Activated CD4-positive, alpha-beta T cell treated with anti-CD3 and anti-CD28 coated beads for 4 hours (primary cell): ENCODE measurements at regions not wholly inside any gene's neighbourhood (a gene's known extent, or its start where the extent isn't known, plus 50 kb on each side); places are given as distances from the start of the nearest gene placed in this dataset.
"Not testable (repeated sequence)": the region's sequence is repeated elsewhere in the genome, so short reads cannot be mapped to it uniquely, and the experiment has no call there.

Source experiments
- DNase-seq, 2 donors: peaks; one replicate each; pipeline ENCODE4 v3.0.0-alpha.2; 2020

DNA sequence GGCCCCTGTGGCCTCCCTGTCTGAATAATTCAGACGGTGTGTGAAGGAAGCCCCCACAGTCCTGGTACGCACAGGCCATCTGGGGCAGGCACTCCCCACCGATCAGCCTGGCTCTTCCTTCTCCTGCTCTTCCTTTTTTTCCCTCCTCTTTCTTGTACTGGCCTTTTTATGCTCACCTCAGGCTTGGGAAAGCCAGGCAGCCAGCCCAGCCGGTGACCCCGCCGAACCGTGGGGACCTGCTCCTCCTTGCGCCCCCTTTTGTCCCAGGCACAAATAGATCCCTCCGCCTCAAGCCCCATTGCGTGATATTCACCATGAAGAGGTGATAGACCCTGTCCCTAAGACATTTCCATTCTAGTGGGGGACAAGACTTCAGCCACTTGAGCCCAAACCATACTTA is 80.2 kb upstream of the BRD7 start:
- DNase-seq, result no peak

DNA sequence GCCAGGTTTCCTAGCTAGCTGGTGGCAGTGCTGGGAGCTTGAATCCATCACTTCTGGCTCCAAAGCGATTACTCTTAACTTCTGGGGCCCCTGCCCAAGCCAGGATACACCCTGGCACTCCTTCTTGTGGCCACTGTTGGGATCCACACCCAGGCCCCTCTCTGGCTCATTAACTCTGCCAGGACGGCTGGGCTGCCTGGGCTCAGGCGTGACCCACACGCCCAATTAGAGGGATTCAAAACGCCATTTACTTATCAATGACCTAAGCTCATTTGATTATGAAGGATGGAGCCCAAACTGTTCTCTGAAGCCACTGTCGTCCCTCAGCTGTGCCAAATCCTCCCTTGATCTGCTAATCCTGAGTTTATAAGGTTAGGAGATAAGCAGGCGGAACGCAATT is 79.7 kb upstream of the BRD7 start:
- DNase-seq, result no peak

DNA sequence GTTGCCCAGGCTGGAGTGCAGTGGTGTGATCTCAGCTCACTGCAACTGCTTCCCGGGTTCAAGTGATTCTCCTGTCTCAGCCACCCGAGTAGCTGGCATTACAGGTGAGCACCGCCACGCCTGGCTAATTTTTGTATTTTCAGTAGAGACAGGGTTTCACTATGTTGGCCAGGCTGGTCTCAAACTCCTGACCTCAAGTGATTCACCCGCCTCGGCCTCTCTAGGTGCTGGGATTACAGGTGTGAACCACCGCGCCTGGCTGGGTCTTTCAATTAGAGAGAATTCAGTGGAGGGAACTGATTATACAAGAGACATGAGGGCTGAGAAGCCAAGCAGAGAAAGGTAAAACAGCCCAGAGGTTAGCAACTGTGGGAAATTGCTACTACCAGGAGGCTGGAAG is 78.6 kb upstream of the BRD7 start:
- not testable (repeated sequence) for DNase-seq

DNA sequence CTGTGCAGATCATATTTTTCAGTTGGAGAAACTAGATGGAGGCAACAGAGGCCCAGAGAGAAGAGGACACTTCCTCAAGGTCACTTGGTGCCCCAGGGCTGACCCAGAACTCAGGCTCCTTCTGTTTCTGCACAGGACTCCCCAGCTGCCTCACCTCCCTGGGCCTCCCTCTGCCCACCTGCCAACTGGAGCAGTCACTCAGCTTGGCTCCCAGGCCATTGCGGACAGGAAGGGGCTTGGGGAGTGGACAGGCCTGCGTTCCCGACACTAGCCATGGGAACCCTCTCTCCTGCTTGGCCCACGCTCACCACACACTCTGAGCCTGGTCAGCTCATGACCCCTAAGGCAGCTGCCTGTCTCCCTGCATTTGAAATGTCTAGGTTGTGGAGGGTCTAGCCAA is 78.1 kb upstream of the BRD7 start:
- no peak for DNase-seq

DNA sequence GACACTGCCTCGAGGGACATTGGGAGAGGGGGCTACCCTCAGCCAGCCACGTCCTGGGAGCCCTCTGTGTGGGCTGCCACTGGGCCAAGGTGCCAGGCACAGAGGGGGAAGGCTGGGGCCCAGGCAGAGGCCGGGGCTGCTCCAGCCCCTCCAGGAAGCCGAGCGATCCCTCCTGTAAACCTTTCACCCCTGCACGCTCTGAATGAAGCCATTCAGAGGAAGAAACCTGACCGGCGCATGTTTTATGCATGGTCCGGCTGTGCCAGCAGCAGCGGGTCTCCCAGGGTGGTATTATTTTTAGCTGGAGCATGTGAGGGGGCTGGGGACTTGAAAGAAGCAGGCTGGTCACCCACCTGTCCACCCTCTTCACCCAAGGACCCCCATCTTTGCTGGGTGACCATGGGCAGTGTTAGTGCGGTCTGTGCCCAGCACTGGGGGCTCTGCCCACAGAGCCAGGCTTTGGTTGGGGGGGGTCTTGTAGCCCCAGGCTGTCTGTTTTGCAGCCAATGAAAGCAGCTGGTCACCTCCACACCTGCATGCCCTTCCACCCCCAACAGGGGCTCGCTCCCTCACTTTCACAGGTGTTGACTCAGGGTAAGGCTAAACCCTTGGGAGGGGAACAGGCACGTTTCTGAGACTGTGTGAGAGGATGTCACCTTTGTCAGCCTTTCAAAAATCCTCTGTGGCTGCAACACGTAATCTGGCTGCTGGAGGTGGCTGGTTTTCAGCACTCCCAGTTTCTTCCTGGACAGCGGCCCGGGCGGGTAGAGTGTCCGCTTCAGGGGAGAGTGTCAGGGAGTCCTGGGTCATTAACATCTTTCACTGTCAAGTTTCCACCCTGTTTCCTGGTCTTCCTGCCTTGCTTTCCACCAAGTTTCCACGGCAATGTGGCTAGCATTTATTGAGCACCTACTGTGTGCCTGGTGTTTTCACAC is 77.1 kb upstream of the BRD7 start:
- no peak for DNase-seq

DNA sequence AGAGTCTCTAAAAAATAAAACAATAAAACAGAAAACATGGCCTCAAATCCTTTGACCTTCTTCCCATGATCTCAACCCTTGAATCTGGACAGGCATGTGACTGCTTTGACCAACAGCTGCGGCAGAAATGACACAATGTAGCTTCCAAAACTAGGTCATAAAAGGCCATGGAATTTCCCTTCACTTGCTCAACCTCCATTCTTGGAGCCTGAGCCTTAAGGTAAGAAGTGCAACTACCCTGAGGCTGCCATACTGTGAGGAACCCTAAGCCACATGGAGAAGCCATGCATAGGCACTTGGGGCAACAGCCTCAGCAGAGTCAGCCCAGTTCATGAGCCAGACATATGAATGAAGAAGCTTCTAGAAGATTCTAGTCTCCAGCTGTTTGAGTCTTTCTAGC is 75.7 kb upstream of the BRD7 start:
- no peak for DNase-seq

DNA sequence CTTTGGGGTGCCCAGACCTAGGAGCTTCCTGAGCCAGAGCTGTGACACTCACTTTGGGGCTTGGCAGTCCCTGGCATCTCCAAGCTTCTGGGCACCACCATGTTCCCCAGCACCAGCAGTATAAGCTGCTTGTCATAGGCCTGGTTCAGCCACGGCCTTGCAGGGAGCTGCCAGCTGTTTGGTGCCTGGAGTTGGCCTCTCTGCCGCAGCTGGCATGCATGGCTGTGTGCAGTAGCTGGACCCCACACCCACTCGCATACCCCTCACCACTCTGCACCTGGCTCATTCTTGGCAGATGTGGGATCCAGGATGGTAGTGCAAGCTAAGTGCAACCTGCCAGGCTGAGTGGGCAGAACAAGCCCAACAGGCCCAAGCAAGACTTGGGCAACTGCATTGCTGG is 73.4 kb upstream of the BRD7 start:
- DNase-seq, result no peak

DNA sequence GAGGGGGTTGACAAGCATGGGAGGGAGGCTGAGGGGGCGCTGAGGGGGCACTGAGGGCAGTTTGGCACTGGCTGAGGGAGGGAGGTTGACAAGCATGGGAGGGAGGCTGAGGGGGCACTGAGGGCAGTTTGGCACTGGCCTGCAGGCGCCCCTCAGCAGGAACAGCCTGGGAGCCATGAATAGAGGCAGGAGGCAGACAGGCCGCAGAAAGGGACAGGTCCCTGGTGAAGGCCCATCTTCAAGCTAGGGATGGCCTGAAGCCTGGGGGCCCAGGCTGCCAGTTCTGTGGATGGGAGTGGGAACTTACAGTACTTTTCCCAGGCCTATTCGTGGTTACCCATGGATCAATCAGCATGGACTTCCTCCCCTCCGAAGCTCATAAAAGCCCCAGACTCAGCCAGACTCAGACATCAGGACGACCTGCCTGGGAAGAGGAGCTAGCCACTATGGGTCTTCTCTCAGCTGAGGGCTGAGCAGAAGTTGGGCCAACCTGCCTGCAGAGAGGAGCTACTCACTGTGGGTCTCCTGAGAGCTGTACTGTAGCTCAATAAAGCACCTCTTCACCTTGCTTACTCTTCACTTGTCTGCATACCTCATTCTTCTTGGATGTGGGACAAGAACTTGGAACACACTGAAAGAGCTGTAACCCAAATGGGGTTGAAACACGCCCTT is 72.8 kb upstream of the BRD7 start:
- no peak for DNase-seq

DNA sequence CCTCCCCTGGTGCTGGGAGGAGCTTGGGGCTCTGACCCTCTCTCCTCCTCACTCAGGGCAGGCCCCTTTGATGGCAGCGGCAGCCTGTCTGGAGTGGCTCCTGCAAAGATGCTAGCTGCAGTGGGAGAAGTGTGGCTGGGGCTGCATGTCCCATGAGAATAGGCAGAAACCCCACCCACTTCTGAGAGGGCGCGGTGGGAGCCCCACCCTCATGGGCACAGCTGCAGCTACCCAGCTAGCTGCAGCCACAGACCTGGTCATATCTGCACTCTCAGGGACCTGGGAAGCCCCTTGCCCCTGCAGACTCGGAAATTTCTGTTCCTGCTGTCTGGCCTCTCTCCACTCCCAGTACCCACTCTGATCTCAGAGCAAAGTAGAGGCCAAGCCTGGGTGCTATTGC is 72.2 kb upstream of the BRD7 start:
- no peak for DNase-seq

DNA sequence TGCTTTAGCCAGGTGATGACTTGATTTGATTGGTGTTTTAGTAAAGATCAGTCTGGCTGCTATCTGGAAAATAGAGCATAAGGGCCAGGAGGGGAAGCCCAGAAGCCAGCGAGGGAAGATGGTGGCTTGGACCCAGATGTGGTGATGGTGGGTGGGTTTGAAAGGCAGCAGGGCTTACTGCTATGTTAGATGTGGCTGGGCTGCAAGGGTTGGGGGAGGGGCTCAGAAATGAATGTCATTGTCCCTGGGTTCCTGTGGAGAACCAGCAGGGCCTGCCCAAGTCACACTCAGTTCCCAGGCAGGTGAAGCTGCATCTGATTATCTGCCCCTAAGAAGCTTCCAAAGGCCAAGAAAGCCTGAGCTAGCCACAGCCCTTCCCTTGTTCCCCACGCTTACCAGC is 71.7 kb upstream of the BRD7 start:
- no peak for DNase-seq

DNA sequence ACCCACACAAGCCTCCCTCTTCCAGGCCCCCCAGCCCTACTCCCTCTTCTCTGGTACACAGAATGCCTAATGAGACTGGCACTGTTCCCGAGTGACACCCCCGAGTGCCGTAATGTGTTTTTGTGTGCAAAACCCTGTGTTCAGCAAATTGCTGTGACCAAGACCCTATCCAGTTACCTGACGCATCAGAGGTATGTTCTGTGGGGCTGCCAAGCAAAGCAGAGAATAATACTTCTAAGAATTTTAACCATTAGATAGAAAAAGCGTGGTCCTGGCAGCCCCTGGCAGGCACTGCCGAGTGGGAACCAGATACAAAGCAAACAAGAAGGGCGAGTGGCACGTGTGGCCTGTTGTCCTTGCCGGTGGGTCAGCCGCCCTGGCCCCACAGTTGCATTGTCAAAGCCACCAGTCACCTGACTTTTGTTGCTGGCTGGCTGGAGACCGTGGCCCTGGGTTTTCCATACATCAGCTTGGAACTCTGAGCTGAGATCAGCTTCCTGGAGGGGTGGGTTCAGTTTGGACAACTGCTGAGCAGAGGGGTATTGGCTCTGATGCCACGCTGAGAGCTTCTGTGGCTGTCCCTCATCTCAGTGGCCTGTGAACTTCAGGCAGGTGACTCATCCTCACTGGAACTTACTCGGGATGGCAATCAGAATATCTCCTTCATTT is 69.1 kb upstream of the BRD7 start:
- DNase-seq, result no peak

DNA sequence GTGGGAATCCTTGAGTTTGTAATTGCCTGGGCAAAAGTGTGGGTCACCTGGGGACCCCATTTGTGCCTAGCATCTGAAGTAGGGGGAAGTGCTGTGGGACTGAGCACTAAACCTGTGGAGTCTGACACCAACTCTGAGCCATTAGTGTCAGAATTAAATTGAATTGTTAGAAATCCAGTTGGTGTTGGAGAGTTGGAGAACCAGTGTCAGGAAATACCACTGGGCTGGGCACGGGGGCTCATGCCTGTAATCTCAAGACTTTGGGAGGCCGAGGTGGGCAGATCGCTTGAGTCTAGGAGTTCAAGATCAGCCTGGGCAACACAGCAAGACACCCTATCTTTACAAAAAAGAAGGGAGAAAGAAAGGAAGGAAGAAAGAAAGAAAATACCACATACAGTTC is 67.5 kb upstream of the BRD7 start:
- DNase-seq, result no peak

DNA sequence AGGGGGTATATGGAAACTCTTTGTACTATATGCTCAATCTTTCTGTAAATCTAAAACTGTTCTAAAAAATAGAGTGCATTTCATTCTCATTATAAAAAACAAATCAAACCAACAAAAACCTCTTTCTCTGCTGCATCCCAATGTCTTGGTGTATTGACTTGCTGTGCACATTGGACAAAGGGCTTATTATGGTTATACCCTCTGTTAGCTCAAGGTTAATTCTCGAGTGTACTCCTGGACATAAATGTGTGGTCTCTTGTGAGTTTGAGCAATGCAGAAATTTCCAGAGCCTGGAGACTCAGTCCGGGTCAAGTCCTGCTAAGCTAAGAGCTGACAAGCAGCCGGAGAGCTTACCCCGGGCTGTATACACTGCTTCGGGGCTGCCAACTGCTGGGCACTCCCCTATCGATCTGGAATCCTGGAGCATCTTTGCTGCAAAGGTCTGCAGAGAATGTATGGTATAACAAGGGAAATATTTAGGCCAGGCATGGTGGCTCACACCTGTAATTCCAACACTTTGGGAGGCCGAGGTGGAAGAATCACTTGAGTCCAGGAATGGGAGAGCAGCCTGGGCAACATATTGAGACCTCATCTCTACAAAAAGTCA is 66.2 kb upstream of the BRD7 start:
- DNase-seq, result no peak

DNA sequence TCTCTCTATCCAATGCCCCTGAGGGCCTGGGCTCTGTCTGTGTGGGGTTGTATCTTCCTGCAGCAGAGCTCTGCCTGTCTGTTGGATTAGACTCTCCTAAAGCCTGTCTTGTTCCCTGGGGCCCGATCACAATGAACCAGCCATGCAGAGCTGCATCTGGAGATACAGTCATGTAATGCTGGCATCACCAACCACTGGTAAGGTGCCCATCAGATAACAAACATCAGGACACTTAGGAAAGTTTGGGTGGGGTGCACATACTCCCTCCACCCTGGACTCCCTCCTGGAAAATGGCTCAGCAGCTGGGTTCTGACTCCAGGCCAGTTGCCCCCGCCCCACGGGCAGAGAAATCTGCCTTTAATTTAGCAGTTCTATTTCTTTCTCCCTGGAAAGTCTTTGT is 61.3 kb upstream of the BRD7 start:
- DNase-seq, result no peak

DNA sequence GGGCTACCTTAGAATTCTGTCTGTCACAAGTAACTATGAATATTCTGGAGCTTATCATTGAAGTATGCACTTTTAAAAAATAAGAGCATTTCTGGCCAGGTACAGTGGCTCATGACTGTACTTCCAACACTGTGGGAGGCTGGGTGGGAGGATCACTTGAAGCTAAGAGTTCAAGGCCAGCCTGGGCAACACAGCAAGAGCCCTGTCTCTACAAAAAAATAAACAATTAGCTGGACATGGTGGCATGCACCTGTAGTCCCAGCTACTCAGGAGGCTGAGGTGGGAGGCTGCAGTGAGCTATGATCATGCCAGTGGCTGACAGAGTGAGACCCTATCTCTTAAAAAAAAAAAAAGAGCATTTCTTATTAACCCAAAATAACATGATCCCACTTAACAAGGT is 60.0 kb upstream of the BRD7 start:
- no peak for DNase-seq

DNA sequence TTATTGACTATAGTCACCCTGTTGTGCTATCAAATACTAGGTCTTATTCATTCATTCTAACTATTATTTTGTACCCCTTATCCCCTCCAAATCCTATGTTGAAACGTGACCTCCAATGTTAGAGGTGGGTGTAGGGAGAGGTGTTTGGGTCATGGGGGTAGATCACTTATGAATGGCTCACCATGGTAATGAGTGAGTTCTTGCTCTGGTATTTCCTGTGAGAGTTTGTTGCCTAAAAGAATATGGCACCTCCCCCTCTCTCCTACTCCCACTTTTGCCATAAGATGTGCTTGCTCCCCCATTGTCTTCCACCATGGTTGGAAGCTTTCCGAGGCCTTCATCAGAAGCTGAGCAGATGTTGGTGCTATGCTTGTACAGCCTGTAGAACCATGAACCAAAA is 59.3 kb upstream of the BRD7 start:
- no peak for DNase-seq

DNA sequence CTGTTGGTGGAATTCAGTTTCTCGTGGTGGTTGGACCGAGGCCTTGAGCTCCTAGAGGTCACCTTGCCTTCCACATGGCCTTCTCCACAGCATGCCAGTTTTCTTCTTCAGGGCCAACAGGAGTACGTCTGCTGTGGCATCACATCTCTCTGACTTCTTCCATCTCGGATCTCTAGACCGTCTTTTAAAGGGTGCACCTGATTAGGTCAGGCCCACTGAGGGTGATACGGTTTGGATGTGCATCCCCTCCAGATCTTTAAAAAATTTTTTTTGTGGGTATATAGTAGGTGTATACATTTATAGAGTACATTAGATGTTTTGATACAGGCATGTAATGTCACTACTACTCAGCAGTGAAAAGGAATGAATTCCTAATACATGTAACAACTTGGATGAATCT is 58.3 kb upstream of the BRD7 start:
- no peak for DNase-seq

DNA sequence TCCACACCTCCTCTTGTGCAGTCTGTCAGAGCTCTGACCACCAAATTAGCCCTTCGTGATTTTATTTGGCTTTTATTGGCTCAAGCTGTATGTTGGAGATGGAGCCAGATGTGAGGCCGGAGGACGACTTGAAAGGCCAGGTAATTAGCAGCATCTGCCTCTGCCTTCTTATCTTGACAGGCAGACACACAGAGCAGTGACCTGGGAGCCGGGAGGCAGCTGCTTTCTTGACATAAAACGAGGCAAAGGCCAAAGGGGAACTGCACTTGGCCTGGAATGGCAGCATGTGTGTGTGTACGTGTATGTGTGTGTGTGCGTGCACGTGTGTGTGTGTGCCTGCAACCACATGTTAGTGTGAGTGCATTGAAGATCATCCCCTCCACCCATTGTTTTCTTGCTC is 56.9 kb upstream of the BRD7 start:
- no peak for DNase-seq

DNA sequence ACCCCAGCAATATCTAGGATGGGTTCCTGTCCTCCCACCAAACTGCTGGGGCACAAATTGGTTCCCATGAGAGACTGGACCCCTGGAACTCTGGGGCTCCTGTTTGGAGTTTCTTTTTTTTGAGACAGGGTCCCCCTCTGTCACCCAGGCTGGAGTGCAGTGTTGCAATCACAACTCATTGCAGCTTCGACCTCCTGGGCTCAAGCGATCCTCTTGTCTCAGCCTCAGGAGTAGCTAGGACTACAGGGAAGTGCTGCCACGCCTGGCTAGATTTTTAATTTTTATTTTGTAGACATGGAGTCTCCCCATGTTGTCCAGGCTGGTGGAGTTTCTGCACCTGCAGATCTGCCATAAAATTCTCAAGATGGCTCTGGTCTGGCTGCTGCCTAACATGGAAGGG is 56.3 kb upstream of the BRD7 start:
- DNase-seq, result no peak

DNA sequence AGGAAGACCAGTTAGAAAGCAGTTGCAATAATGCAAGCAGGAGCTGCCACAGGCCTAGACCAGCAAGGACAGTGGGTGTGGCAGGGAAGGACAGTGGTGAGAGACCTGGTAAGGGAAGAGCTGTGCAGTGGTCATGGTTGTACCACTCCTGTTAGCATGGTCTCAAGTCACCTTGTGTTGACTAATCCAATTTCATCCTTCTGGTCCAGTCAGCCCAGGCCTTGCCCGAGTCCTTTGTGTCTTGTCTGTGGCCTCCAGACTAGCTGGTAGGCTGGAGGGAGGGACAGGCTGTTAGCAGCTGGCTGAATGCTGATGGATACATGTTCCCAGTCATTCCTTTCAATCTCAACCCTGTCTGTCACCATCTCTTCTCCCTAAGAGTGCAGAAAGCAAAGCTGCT is 54.1 kb upstream of the BRD7 start:
- no peak for DNase-seq

DNA sequence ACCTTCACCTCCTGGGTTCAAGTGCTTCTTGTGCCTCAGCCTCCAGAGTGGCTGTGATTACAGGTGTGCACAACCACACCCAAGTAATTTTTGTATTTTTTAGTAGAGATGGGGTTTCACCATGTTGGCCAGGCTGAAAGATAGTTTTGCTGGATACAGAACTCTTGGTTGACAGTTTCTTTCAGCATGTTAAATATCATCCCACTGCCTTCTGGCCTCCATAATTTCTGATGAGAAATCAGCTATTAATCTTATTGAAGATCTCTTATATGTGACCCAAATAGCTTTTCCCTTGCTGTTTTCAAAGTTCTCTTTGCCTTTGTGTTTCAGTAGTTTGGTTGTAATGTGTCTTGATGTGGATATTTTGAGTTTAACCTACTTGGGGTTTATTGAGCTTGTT is 50.3 kb upstream of the BRD7 start:
- no peak for DNase-seq
